CD8-positive, alpha-beta memory T cell (primary cell): ENCODE measurements at regions not wholly inside any gene's neighbourhood (a gene's known extent, or its start where the extent isn't known, plus 50 kb on each side); places are given as distances from the start of the nearest gene placed in this dataset.

ENCODE experiments used
- CTCF ChIA-PET: fragments of 350-600 bp; sonication (Branson Sonifier 250); formaldehyde crosslinking; loops from one replicate; lab custom pipeline; 2021; ENCODE audit warnings: antibody characterized with exemption; lab: Charles Lee
- POLR2A ChIA-PET: fragments of 350-600 bp; sonication (Branson Sonifier 250); formaldehyde crosslinking; loops from one replicate; lab custom pipeline; 2021; ENCODE audit warnings: antibody characterized with exemption; lab: Charles Lee
- DNase-seq, 5 donors: peaks; one replicate each; pipeline versions ENCODE4 v3.0.0 to v3.0.0-alpha.2; 2020 to 2022; ENCODE audit warnings: mixed read lengths in 1 of 5
- H3K27ac ChIP-seq: one replicate; pipeline ENCODE4 v1.7.0; 2013; ENCODE audit warnings: low read depth, mild to moderate bottlenecking, low read length, moderate library complexity
- H3K27me3 ChIP-seq: 2 replicates; pipeline ENCODE4 v1.7.0; 2013; ENCODE audit warnings: low read length, mild to moderate bottlenecking; ENCODE audit not compliant: insufficient read depth, poor library complexity, severe bottlenecking
- H3K36me3 ChIP-seq: 2 replicates; pipeline ENCODE4 v1.7.0; 2013; ENCODE audit warnings: mild to moderate bottlenecking, low read length, moderate library complexity; ENCODE audit not compliant: insufficient read depth
- H3K4me1 ChIP-seq: 2 replicates; pipeline ENCODE4 v1.7.0; 2013; ENCODE audit warnings: mild to moderate bottlenecking, low read length, moderate library complexity; ENCODE audit not compliant: insufficient read depth
- H3K4me3 ChIP-seq: 2 replicates; pipeline ENCODE4 v1.7.0; 2013; ENCODE audit warnings: mild to moderate bottlenecking, low read length
- H3K9me3 ChIP-seq: 2 replicates; pipeline ENCODE4 v1.7.0; 2013; ENCODE audit warnings: mild to moderate bottlenecking, low read length
- H3K27ac Mint-ChIP-seq, 8 donors: one replicate each; pipeline ENCODE4 v1.8.0; 2020 to 2021; ENCODE audit warnings: mixed read lengths in 8 of 8, mild to moderate bottlenecking in 6 of 8, inconsistent platforms in 3 of 8, moderate library complexity in 3 of 8
- H3K27me3 Mint-ChIP-seq, 2 donors: one replicate each; pipeline ENCODE4 v1.8.0; 2020 to 2021; ENCODE audit warnings: mixed read lengths in 2 of 2, mild to moderate bottlenecking in 1 of 2, moderate library complexity in 1 of 2
- H3K36me3 Mint-ChIP-seq, 3 donors: one replicate each; pipeline ENCODE4 v1.8.0; 2020 to 2021; ENCODE audit warnings: mixed read lengths in 3 of 3, inconsistent platforms in 1 of 3, mild to moderate bottlenecking in 1 of 3
- H3K4me1 Mint-ChIP-seq, 3 donors: one replicate each; pipeline ENCODE4 v1.8.0; 2020 to 2021; ENCODE audit warnings: mixed read lengths in 3 of 3, inconsistent platforms in 1 of 3, mild to moderate bottlenecking in 1 of 3
- H3K4me3 Mint-ChIP-seq, 7 donors: one replicate each; pipeline ENCODE4 v1.8.0; 2020 to 2021; ENCODE audit warnings: mixed read lengths in 7 of 7, mild to moderate bottlenecking in 6 of 7, moderate library complexity in 4 of 7, inconsistent platforms in 2 of 7
- H3K9me3 Mint-ChIP-seq, 5 donors: one replicate each; pipeline ENCODE4 v1.8.0; 2020 to 2022; ENCODE audit warnings: mixed read lengths in 5 of 5, mild to moderate bottlenecking in 3 of 5, moderate library complexity in 2 of 5, inconsistent platforms in 1 of 5

- peaks cover 0 to 2% (median 0%) of the 10 kb centered on the region in 3 donors for H3K4me1 Mint-ChIP-seq
- no peak overlapping the region for H3K4me3 ChIP-seq
- no peaks in the 10 kb centered on the region for H3K27me3 ChIP-seq
- peaks cover 12 to 29% of the 10 kb centered on the region in 2 donors for H3K27me3 Mint-ChIP-seq
- CTCF ChIA-PET, result no interaction called here
- H3K36me3 Mint-ChIP-seq, result peaks cover 0 to 11% (median 0%) of the 10 kb centered on the region in 3 donors
- H3K36me3 ChIP-seq, result no peaks in the 10 kb centered on the region
- H3K9me3 Mint-ChIP-seq, result no peaks in the 10 kb centered on the region
- no peaks in the 10 kb centered on the region for H3K4me1 ChIP-seq
- H3K4me3 Mint-ChIP-seq, result no peak overlapping the region
- H3K27ac ChIP-seq, result no peak overlapping the region
- POLR2A ChIA-PET, result no interaction called here
- H3K27ac Mint-ChIP-seq, result no peak overlapping the region
- no peak for DNase-seq
- no peaks in the 10 kb centered on the region for H3K9me3 ChIP-seq
These were observed 109.7 kb upstream of the SYT6 start for GRCh38 chr1:114263343-114263742.

- CTCF ChIA-PET, result no interaction called here
- Mint-ChIP-seq H3K4me1 (peaks cover 0 to 2% (median 0%) of the 10 kb centered on the region in 3 donors), H3K27ac (no peak overlapping the region), H3K9me3 (no peaks in the 10 kb centered on the region), H3K27me3 (peaks cover 12 to 24% of the 10 kb centered on the region in 2 donors), H3K4me3 (no peak overlapping the region), H3K36me3 (peaks cover 0 to 11% (median 0%) of the 10 kb centered on the region in 3 donors)
- H3K9me3 ChIP-seq, result no peaks in the 10 kb centered on the region
- POLR2A ChIA-PET, result no interaction called here
- H3K36me3 ChIP-seq, result no peaks in the 10 kb centered on the region
- DNase-seq, result no peak
- no peaks in the 10 kb centered on the region for H3K4me1 ChIP-seq
- H3K4me3 ChIP-seq, result no peak overlapping the region
- no peak overlapping the region for H3K27ac ChIP-seq
- no peaks in the 10 kb centered on the region for H3K27me3 ChIP-seq
These were observed 108.7 kb upstream of the SYT6 start for GRCh38 chr1:114262337-114262736.

GRCh38 chr1:114260805-114261484, 107.3 kb upstream of the SYT6 start:
- no peaks in the 10 kb centered on the region for H3K4me1 ChIP-seq
- H3K27me3 ChIP-seq, result no peaks in the 10 kb centered on the region
- peaks cover 0 to 2% (median 0%) of the 10 kb centered on the region in 3 donors for H3K4me1 Mint-ChIP-seq
- peaks cover 11% of the 10 kb centered on the region in 2 donors for H3K27me3 Mint-ChIP-seq
- H3K4me3 Mint-ChIP-seq, result no peak overlapping the region
- CTCF ChIA-PET, result no interaction called here
- no peak overlapping the region for H3K27ac ChIP-seq
- POLR2A ChIA-PET, result no interaction called here
- no peak overlapping the region for H3K4me3 ChIP-seq
- no peak overlapping the region for H3K27ac Mint-ChIP-seq
- H3K36me3 Mint-ChIP-seq, result peaks cover 0 to 9% (median 0%) of the 10 kb centered on the region in 3 donors
- DNase-seq, result no peak
- no peaks in the 10 kb centered on the region for H3K36me3 ChIP-seq
- no peaks in the 10 kb centered on the region for H3K9me3 ChIP-seq
- no peaks in the 10 kb centered on the region for H3K9me3 Mint-ChIP-seq

- Mint-ChIP-seq H3K27ac (peak overlapping the region in 1 of 8 donors; percentile 39), H3K27me3 (peaks cover 0 to 7% of the 10 kb centered on the region in 2 donors), H3K36me3 (peaks cover 0 to 12% (median 1%) of the 10 kb centered on the region in 3 donors), H3K9me3 (peaks cover 0 to 8% (median 7%) of the 10 kb centered on the region in 5 donors), H3K4me1 (no peaks in the 10 kb centered on the region), H3K4me3 (no peak overlapping the region)
- Histone ChIP-seq H3K27me3 (no peaks in the 10 kb centered on the region), H3K4me1 (no peaks in the 10 kb centered on the region), H3K4me3 (no peak overlapping the region), H3K9me3 (no peaks in the 10 kb centered on the region), H3K27ac (no peak overlapping the region), H3K36me3 (no peaks in the 10 kb centered on the region)
- CTCF ChIA-PET, result no interaction called here
- POLR2A ChIA-PET, result interaction anchor here (0.6 kb wide), 1 partner anchor 12 kb away, joined by 3 read pairs; no protein-coding TSS in a partner anchor
- no peak for DNase-seq
These were observed 106.0 kb upstream of the SYT6 start for GRCh38 chr1:114259511-114260160.

GRCh38 chr1:114258633-114259032, 105.0 kb upstream of the SYT6 start:
- H3K4me3 ChIP-seq, result no peak overlapping the region
- H3K4me1 ChIP-seq, result no peaks in the 10 kb centered on the region
- no peak overlapping the region for H3K27ac Mint-ChIP-seq
- ChIA-PET CTCF (no interaction called here), POLR2A (no interaction called here)
- H3K9me3 Mint-ChIP-seq, result peaks cover 7 to 14% (median 10%) of the 10 kb centered on the region in 5 donors
- H3K4me1 Mint-ChIP-seq, result no peaks in the 10 kb centered on the region
- no peak overlapping the region for H3K4me3 Mint-ChIP-seq
- H3K27ac ChIP-seq, result no peak overlapping the region
- no peaks in the 10 kb centered on the region for H3K9me3 ChIP-seq
- DNase-seq, result no peak
- H3K27me3 ChIP-seq, result no peaks in the 10 kb centered on the region
- H3K27me3 Mint-ChIP-seq, result peaks cover 0 to 7% of the 10 kb centered on the region in 2 donors
- H3K36me3 ChIP-seq, result no peaks in the 10 kb centered on the region
- peaks cover 0 to 18% (median 1%) of the 10 kb centered on the region in 3 donors for H3K36me3 Mint-ChIP-seq

GRCh38 chr1:114258074-114258473, 104.4 kb upstream of the SYT6 start:
- no peak overlapping the region for H3K27ac ChIP-seq
- POLR2A ChIA-PET, result no interaction called here
- H3K4me1 Mint-ChIP-seq, result no peaks in the 10 kb centered on the region

GRCh38 chr1:114257554-114257953, 103.9 kb upstream of the SYT6 start:
- Mint-ChIP-seq H3K27me3 (peaks cover 0 to 7% of the 10 kb centered on the region in 2 donors), H3K4me1 (no peaks in the 10 kb centered on the region), H3K9me3 (peaks cover 7 to 18% (median 10%) of the 10 kb centered on the region in 5 donors), H3K27ac (no peak overlapping the region), H3K4me3 (no peak overlapping the region), H3K36me3 (peaks cover 0 to 18% (median 1%) of the 10 kb centered on the region in 3 donors)
- CTCF ChIA-PET, result no interaction called here
- Histone ChIP-seq H3K36me3 (no peaks in the 10 kb centered on the region), H3K9me3 (no peaks in the 10 kb centered on the region), H3K4me1 (no peaks in the 10 kb centered on the region), H3K4me3 (no peak overlapping the region), H3K27ac (no peak overlapping the region), H3K27me3 (no peaks in the 10 kb centered on the region)
- POLR2A ChIA-PET, result no interaction called here
- no peak for DNase-seq

More at GRCh38 chr1:114258074-114258473, 104.4 kb upstream of the SYT6 start:
- H3K4me3 Mint-ChIP-seq, result no peak overlapping the region
- peaks cover 0 to 18% (median 1%) of the 10 kb centered on the region in 3 donors for H3K36me3 Mint-ChIP-seq
- no peak overlapping the region for H3K4me3 ChIP-seq
- no peaks in the 10 kb centered on the region for H3K27me3 ChIP-seq
- no peaks in the 10 kb centered on the region for H3K9me3 ChIP-seq
- H3K4me1 ChIP-seq, result no peaks in the 10 kb centered on the region
- H3K27me3 Mint-ChIP-seq, result peaks cover 0 to 7% of the 10 kb centered on the region in 2 donors
- peaks cover 7 to 18% (median 10%) of the 10 kb centered on the region in 5 donors for H3K9me3 Mint-ChIP-seq
- CTCF ChIA-PET, result no interaction called here
- DNase-seq, result no peak
- no peaks in the 10 kb centered on the region for H3K36me3 ChIP-seq
- no peak overlapping the region for H3K27ac Mint-ChIP-seq

GRCh38 chr1:114253900-114254299, 100.2 kb upstream of the SYT6 start:
- Histone ChIP-seq H3K27me3 (no peaks in the 10 kb centered on the region), H3K4me3 (no peak overlapping the region), H3K27ac (no peak overlapping the region), H3K4me1 (no peaks in the 10 kb centered on the region), H3K36me3 (no peaks in the 10 kb centered on the region), H3K9me3 (no peaks in the 10 kb centered on the region)
- peaks cover 0 to 18% (median 1%) of the 10 kb centered on the region in 3 donors for H3K36me3 Mint-ChIP-seq
- peaks cover 0 to 3% of the 10 kb centered on the region in 2 donors for H3K27me3 Mint-ChIP-seq
- H3K27ac Mint-ChIP-seq, result no peak overlapping the region
- peaks cover 7 to 20% (median 10%) of the 10 kb centered on the region in 5 donors for H3K9me3 Mint-ChIP-seq
- CTCF ChIA-PET, result no interaction called here
- POLR2A ChIA-PET, result no interaction called here
- no peak for DNase-seq
- no peaks in the 10 kb centered on the region for H3K4me1 Mint-ChIP-seq
- no peak overlapping the region for H3K4me3 Mint-ChIP-seq
